SK-N-MC (cell line): ENCODE measurements at regions not wholly inside any gene's neighbourhood (a gene's known extent, or its start where the extent isn't known, plus 50 kb on each side); places are given as distances from the start of the nearest gene placed in this dataset.

Experiments
- DNase-seq: peaks from one replicate; pipeline ENCODE4 v3.0.0-alpha.2; 2011; ENCODE audit warnings: low read depth, low spot score
- H3K27ac ChIP-seq: fragments of 200-600 bp; sonication (generic); 2 replicates; pipeline ENCODE4 v1.5.1; 2016; ENCODE audit warnings: mixed run types
- H3K36me3 ChIP-seq: fragments of 200-600 bp; sonication (generic); 2 replicates; pipeline ENCODE4 v1.6.1; 2017; ENCODE audit warnings: antibody characterized with exemption, low read length, mixed read lengths; ENCODE audit not compliant: insufficient read depth
- H3K4me3 ChIP-seq: fragments of 200-600 bp; sonication (generic); 2 replicates; pipeline ENCODE4 v1.5.1; 2016
- H3K9ac ChIP-seq: fragments of 200-600 bp; sonication (generic); 2 replicates; pipeline ENCODE4 v1.8.0; 2017; ENCODE audit warnings: mixed run types, mixed read lengths; ENCODE audit not compliant: insufficient read length
- H3K9me3 ChIP-seq: fragments of 200-600 bp; sonication (generic); 2 replicates; pipeline ENCODE4 v1.6.1; 2017; ENCODE audit warnings: low read depth, mild to moderate bottlenecking, antibody characterized with exemption, low read length, moderate library complexity, mixed read lengths
- EZH2 ChIP-seq: fragments of 200-600 bp; sonication (generic); IDR thresholded peaks from one replicate; pipeline ENCODE4 v1.6.1; 2017; ENCODE audit warnings: antibody characterized with exemption
- FOXP2 ChIP-seq: optimal IDR thresholded peaks from 2 replicates; pipeline ENCODE3; 2011; ENCODE audit warnings: mild to moderate bottlenecking, moderate library complexity; ENCODE audit not compliant: insufficient read depth; ENCODE audit errors: extremely low read length, control extremely low read depth
- POLR2AphosphoS5 ChIP-seq: IDR thresholded peaks from 2 replicates; pipeline ENCODE4 v1.6.1; 2012; ENCODE audit warnings: mild to moderate bottlenecking, low read depth, low read length, borderline replicate concordance

GRCh38 chr6:15809367-15809766 is 146.5 kb upstream of the DTNBP1 start:
- H3K9ac ChIP-seq: no peak overlapping the region
- no peaks in the 10 kb centered on the region for H3K9me3 ChIP-seq
- no peaks in the 10 kb centered on the region for H3K36me3 ChIP-seq
- H3K27ac ChIP-seq: no peak overlapping the region
- no peak for TF ChIP-seq EZH2
- no peak for TF ChIP-seq FOXP2
- TF ChIP-seq POLR2AphosphoS5: no peak
- no peak overlapping the region for H3K4me3 ChIP-seq
- no peak for DNase-seq

- TF ChIP-seq EZH2: no peak
- no peak for TF ChIP-seq FOXP2
- TF ChIP-seq POLR2AphosphoS5: no peak
- Histone ChIP-seq H3K4me3 (no peak overlapping the region), H3K36me3 (no peaks in the 10 kb centered on the region), H3K9me3 (no peaks in the 10 kb centered on the region), H3K9ac (no peak overlapping the region), H3K27ac (no peak overlapping the region)
- no peak for DNase-seq
These were observed 141.6 kb upstream of the DTNBP1 start for GRCh38 chr6:15804164-15805154.

GRCh38 chr6:15802466-15802865 is 139.6 kb upstream of the DTNBP1 start:
- no peaks in the 10 kb centered on the region for H3K36me3 ChIP-seq
- H3K9me3 ChIP-seq: no peaks in the 10 kb centered on the region
- H3K9ac ChIP-seq: no peak overlapping the region
- DNase-seq: no peak
- no peak overlapping the region for H3K4me3 ChIP-seq
- no peak overlapping the region for H3K27ac ChIP-seq
- TF ChIP-seq FOXP2 (no peak), POLR2AphosphoS5 (no peak), EZH2 (no peak)

- Histone ChIP-seq H3K36me3 (no peaks in the 10 kb centered on the region), H3K4me3 (no peak overlapping the region), H3K9ac (no peak overlapping the region), H3K27ac (no peak overlapping the region), H3K9me3 (no peaks in the 10 kb centered on the region)
- no peak for DNase-seq
- TF ChIP-seq POLR2AphosphoS5: no peak
These were observed 139.1 kb upstream of the DTNBP1 start for GRCh38 chr6:15801912-15802311.

GRCh38 chr6:15800841-15801617 is 138.2 kb upstream of the DTNBP1 start:
- Histone ChIP-seq H3K36me3 (no peaks in the 10 kb centered on the region), H3K9ac (no peak overlapping the region), H3K27ac (no peak overlapping the region), H3K9me3 (no peaks in the 10 kb centered on the region), H3K4me3 (no peak overlapping the region)
- DNase-seq: no peak
- TF ChIP-seq EZH2: no peak
- TF ChIP-seq FOXP2: no peak
- no peak for TF ChIP-seq POLR2AphosphoS5

- no peak overlapping the region for H3K9ac ChIP-seq
- TF ChIP-seq POLR2AphosphoS5 (no peak), FOXP2 (no peak)
- no peaks in the 10 kb centered on the region for H3K36me3 ChIP-seq
- DNase-seq: no peak
- H3K4me3 ChIP-seq: no peak overlapping the region
- no peaks in the 10 kb centered on the region for H3K9me3 ChIP-seq
- H3K27ac ChIP-seq: no peak overlapping the region
These were observed 135.9 kb upstream of the DTNBP1 start for GRCh38 chr6:15798533-15799255.

- H3K4me3 ChIP-seq: no peak overlapping the region
- TF ChIP-seq FOXP2 (no peak), EZH2 (no peak), POLR2AphosphoS5 (no peak)
- no peaks in the 10 kb centered on the region for H3K36me3 ChIP-seq
- H3K9me3 ChIP-seq: no peaks in the 10 kb centered on the region
- H3K27ac ChIP-seq: no peak overlapping the region
- no peak for DNase-seq
- H3K9ac ChIP-seq: no peak overlapping the region
These were observed 134.0 kb upstream of the DTNBP1 start for GRCh38 chr6:15796844-15797243.
